OCI-LY1 (cell line): ENCODE measurements at regions not wholly inside any gene's neighbourhood (a gene's known extent, or its start where the extent isn't known, plus 50 kb on each side); places are given as distances from the start of the nearest gene placed in this dataset.

Source experiments
- H2AFZ ChIP-seq: fragments of 200-600 bp; sonication (generic), shearing (Covaris generic); 2 replicates; pipeline ENCODE4 v1.6.0; 2014; ENCODE audit warnings: antibody characterized with exemption, mild to moderate bottlenecking, low read length
- H3F3A ChIP-seq: fragments of 200-600 bp; sonication (generic), shearing (Covaris generic); 2 replicates; pipeline ENCODE4 v1.6.0; 2014; ENCODE audit warnings: mild to moderate bottlenecking, antibody characterized with exemption, low read length, moderate library complexity; ENCODE audit not compliant: insufficient read depth
- H3K27ac ChIP-seq: fragments of 200-600 bp; sonication (generic); 2 replicates; pipeline ENCODE4 v1.5.1; 2014; ENCODE audit warnings: low read length, mixed run types, mild to moderate bottlenecking, low read depth; ENCODE audit not compliant: poor library complexity, severe bottlenecking
- H3K27me3 ChIP-seq: fragments of 200-600 bp; sonication (generic); 2 replicates; pipeline ENCODE4 v1.6.0; 2014; ENCODE audit warnings: antibody characterized with exemption, mild to moderate bottlenecking, low read length, moderate library complexity; ENCODE audit not compliant: insufficient read depth
- H3K36me3 ChIP-seq: fragments of 200-600 bp; sonication (generic); 2 replicates; pipeline ENCODE4 v1.6.1; 2014; ENCODE audit warnings: mild to moderate bottlenecking, antibody characterized with exemption, low read length, moderate library complexity, mixed read lengths; ENCODE audit not compliant: insufficient read depth
- H3K4me1 ChIP-seq: fragments of 200-600 bp; sonication (generic); 2 replicates; pipeline ENCODE4 v1.5.1; 2014; ENCODE audit warnings: mild to moderate bottlenecking, low read length, moderate library complexity; ENCODE audit not compliant: insufficient read depth, severe bottlenecking
- H3K4me2 ChIP-seq: fragments of 200-600 bp; sonication (generic), shearing (Covaris generic); 2 replicates; pipeline ENCODE4 v1.6.1; 2014; ENCODE audit warnings: low read length
- H3K4me3 ChIP-seq: fragments of 200-600 bp; sonication (generic); 2 replicates; pipeline ENCODE4 v1.5.1; 2014; ENCODE audit warnings: low read length, low read depth, mild to moderate bottlenecking, mixed read lengths; ENCODE audit not compliant: poor library complexity, severe bottlenecking
- H3K79me2 ChIP-seq: fragments of 200-600 bp; shearing (Covaris generic); 2 replicates; pipeline ENCODE4 v1.6.1; 2016; ENCODE audit warnings: mixed run types, low read length, mixed read lengths; ENCODE audit not compliant: insufficient read depth
- H3K9ac ChIP-seq: fragments of 200-600 bp; sonication (generic), shearing (Covaris generic); 2 replicates; pipeline ENCODE4 v1.6.1; 2014; ENCODE audit warnings: mild to moderate bottlenecking, low read length, mixed read lengths
- H3K9me2 ChIP-seq: fragments of 200-600 bp; sonication (generic), shearing (Covaris generic); 2 replicates; pipeline ENCODE4 v1.6.1; 2014; ENCODE audit warnings: low read depth, mild to moderate bottlenecking, low read length, mixed read lengths
- H3K9me3 ChIP-seq: fragments of 200-600 bp; shearing (Covaris generic); 2 replicates; pipeline ENCODE4 v1.6.1; 2014; ENCODE audit warnings: low read length, mixed read lengths
- H4K20me1 ChIP-seq: fragments of 200-600 bp; sonication (generic), shearing (Covaris generic); 2 replicates; pipeline ENCODE4 v1.6.0; 2016; ENCODE audit warnings: mild to moderate bottlenecking, low read length; ENCODE audit not compliant: insufficient read depth
- EZH2 ChIP-seq: fragments of 200-600 bp; sonication (generic), shearing (Covaris generic); IDR thresholded peaks from 2 replicates; pipeline ENCODE4 v1.8.0; 2017; ENCODE audit warnings: borderline replicate concordance, mixed run types, mild to moderate bottlenecking, antibody characterized with exemption, low read length, moderate library complexity, mixed read lengths
- TF ChIP-seq, protein P1 (sequence below): fragments of 200-600 bp; sonication (generic), shearing (Covaris generic); IDR thresholded peaks from 2 replicates; pipeline ENCODE4 v1.5.1; 2017; ENCODE audit warnings: mild to moderate bottlenecking, antibody characterized with exemption, low read length, moderate library complexity, mixed read lengths

DNA sequence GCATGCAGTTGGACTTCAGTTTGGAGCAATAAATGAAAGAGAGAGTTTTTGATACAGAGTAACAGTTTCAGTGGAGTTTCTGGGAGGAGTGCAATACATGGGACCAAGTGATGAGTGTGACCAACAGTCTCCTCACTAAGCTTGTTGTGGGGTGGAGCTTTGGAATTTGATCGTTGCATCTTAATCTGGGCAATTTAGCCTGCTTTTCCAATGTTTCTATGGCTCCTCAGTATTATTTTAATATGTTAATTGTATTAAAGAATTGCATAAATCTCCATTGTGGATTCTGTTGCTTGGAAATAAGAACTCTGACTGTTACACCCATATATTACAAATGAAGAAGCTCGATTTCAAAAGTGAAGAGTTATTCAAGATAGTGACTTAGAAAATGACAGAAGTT lies 446.6 kb upstream of the LRATD1 start:
- H3K4me1 ChIP-seq = no peaks in the 10 kb centered on the region
- H3K27me3 ChIP-seq = no peaks in the 10 kb centered on the region
- no peaks in the 10 kb centered on the region for H3K9me2 ChIP-seq
- no peak for TF ChIP-seq EZH2
- TF ChIP-seq, protein P1, sequence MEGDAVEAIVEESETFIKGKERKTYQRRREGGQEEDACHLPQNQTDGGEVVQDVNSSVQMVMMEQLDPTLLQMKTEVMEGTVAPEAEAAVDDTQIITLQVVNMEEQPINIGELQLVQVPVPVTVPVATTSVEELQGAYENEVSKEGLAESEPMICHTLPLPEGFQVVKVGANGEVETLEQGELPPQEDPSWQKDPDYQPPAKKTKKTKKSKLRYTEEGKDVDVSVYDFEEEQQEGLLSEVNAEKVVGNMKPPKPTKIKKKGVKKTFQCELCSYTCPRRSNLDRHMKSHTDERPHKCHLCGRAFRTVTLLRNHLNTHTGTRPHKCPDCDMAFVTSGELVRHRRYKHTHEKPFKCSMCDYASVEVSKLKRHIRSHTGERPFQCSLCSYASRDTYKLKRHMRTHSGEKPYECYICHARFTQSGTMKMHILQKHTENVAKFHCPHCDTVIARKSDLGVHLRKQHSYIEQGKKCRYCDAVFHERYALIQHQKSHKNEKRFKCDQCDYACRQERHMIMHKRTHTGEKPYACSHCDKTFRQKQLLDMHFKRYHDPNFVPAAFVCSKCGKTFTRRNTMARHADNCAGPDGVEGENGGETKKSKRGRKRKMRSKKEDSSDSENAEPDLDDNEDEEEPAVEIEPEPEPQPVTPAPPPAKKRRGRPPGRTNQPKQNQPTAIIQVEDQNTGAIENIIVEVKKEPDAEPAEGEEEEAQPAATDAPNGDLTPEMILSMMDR = no peak
- H3K79me2 ChIP-seq = no peaks in the 10 kb centered on the region
- no peaks in the 10 kb centered on the region for H3K9me3 ChIP-seq
- H4K20me1 ChIP-seq = no peaks in the 10 kb centered on the region
- H3K4me2 ChIP-seq = no peak overlapping the region
- no peak overlapping the region for H2AFZ ChIP-seq
- H3K27ac ChIP-seq = no peak overlapping the region
- no peaks in the 10 kb centered on the region for H3F3A ChIP-seq
- H3K36me3 ChIP-seq = no peaks in the 10 kb centered on the region
- no peak overlapping the region for H3K4me3 ChIP-seq
- no peak overlapping the region for H3K9ac ChIP-seq

DNA sequence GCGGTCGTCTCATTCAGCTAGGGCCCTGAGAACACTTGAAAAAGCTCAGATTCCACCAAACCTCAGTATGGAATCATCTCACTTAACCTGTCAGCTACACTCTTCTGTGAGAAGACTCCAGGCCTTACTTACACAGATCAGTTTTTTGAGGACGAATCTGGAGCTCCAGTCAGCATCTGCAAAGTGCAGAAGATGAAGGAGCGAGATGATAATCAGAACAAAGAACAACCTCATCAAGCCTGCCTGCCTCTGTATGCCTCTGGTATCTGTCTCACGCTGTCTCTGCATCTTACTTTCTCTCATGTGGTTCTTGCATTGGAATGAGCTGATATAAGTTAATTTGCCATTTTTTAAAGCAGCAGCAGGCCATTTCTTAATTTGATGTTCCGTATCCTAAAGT lies 444.1 kb upstream of the LRATD1 start:
- no peak overlapping the region for H3K4me3 ChIP-seq
- no peaks in the 10 kb centered on the region for H3K36me3 ChIP-seq
- no peak overlapping the region for H3K9ac ChIP-seq

DNA sequence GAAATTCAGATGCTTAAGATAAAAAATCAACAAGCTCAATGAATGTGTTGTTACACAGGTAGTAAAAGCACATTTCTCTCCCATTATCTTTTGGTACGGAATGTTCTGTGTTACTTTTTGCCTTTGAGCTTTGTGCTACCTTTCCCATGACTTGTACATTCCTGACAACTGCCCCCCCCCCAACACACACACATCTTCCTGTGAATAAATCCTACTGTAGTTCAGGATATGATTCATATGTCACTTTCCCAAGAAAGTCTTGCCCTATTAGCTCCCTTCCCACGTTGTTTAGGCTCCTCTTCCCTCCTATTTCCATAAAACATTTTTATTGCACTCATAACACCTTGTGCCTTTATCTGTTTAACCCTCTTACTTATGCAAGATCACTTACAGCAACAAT lies 442.6 kb upstream of the LRATD1 start:
- H3K4me1 ChIP-seq = no peaks in the 10 kb centered on the region
- H2AFZ ChIP-seq = no peak overlapping the region
- H3K36me3 ChIP-seq = no peaks in the 10 kb centered on the region
- no peaks in the 10 kb centered on the region for H3F3A ChIP-seq
- no peak overlapping the region for H3K4me3 ChIP-seq
- H3K27me3 ChIP-seq = no peaks in the 10 kb centered on the region
- TF ChIP-seq EZH2 = no peak
- TF ChIP-seq, protein P1 = no peak
- no peak overlapping the region for H3K27ac ChIP-seq
- H3K9ac ChIP-seq = no peak overlapping the region
- no peaks in the 10 kb centered on the region for H4K20me1 ChIP-seq
- no peaks in the 10 kb centered on the region for H3K79me2 ChIP-seq
- H3K9me2 ChIP-seq = no peaks in the 10 kb centered on the region
- no peak overlapping the region for H3K4me2 ChIP-seq
- no peaks in the 10 kb centered on the region for H3K9me3 ChIP-seq

More for the DNA sequence above, 444.1 kb upstream of the LRATD1 start:
- Histone ChIP-seq H3K27ac (no peak overlapping the region), H2AFZ (no peak overlapping the region), H3K27me3 (no peaks in the 10 kb centered on the region), H3K4me1 (no peaks in the 10 kb centered on the region), H3K4me2 (no peak overlapping the region), H3K9me2 (no peaks in the 10 kb centered on the region), H3K79me2 (no peaks in the 10 kb centered on the region), H3K9me3 (no peaks in the 10 kb centered on the region), H4K20me1 (no peaks in the 10 kb centered on the region), H3F3A (no peaks in the 10 kb centered on the region)
- no peak for TF ChIP-seq EZH2
- TF ChIP-seq, protein P1 = no peak
